OCI-LY7 (cell line): ENCODE measurements at regions not wholly inside any gene's neighbourhood (a gene's known extent, or its start where the extent isn't known, plus 50 kb on each side); places are given as distances from the start of the nearest gene placed in this dataset.

Experiments
- CTCF ChIP-seq: fragments of 200-600 bp; sonication (generic); conservative IDR thresholded peaks from 2 replicates; pipeline ENCODE4 v1.5.1; 2014; ENCODE audit warnings: mild to moderate bottlenecking, antibody characterized with exemption, low read length, moderate library complexity, mixed read lengths
- EZH2phosphoT487 ChIP-seq: fragments of 200-600 bp; sonication (generic); IDR thresholded peaks from 2 replicates; pipeline ENCODE4 v1.6.1; 2018; ENCODE audit warnings: low read depth, borderline replicate concordance, mild to moderate bottlenecking, mixed run types, antibody characterized with exemption, low read length, moderate library complexity, mixed read lengths

DNA sequence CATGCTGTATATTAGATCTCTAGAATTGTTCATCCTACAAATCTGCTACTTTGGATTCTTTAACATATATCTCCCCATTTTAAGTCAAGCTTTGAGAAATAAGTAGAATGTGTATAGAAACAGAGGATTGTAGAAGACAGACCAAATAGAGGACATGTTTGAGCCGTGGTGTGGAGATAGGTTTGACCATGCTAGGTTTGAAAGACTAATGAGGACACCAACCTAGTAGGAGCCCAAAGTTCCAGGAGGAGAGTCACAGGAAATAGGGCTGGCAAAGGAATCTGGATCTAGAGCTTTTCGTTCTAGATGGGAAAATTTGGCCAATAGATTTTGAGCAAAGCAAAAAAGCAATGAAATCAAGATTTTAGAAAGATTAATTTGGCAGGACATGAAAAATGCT is 60.5 kb upstream of the TBX20 start:
- no peak for TF ChIP-seq CTCF
- no peak for TF ChIP-seq EZH2phosphoT487
